ENCODE measurements at regions not wholly inside any gene's neighbourhood (a gene's known extent, or its start where the extent isn't known, plus 50 kb on each side); places are given as distances from the start of the nearest gene placed in this dataset.

DNA sequence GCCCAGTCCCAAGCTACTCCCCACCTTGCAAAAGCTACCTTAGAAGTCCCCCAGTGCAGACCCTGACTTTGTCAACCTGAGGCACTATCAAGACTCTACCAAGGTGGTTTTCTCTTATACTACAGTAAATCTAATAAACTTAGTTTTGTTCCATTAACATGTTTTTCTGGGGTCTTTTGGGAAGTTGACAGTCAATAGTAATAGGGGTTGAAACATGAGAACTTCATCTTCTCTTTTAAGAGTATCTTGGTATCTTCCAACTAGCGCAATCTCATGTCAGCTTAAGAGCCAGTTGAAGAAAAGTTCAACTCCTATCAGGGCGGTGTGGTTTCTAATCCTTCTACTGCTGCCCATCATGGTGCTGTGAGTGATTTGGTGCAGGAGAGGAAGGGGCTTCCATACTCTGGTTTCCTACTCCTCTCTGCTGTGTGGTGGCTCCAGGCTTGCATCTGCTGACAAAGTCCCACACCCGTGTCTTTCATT is 164.2 kb downstream of the FOXA2 start:
- Mint-ChIP-seq H3K4me3 (no peak overlapping the region), H3K36me3 (ENCODE audit: low read depth) (no peaks in the 10 kb centered on the region), H3K9me3 (no peaks in the 10 kb centered on the region), H3K4me1 (no peaks in the 10 kb centered on the region), H3K27ac (ENCODE audit: unreplicated experiment) (no peak overlapping the region), H3K27me3 (ENCODE audit: low read depth) (peaks cover 95% of the 10 kb centered on the region)
- DNase-seq (ENCODE audit: low read depth, low spot score): no peak
- TF ChIP-seq, protein P1, sequence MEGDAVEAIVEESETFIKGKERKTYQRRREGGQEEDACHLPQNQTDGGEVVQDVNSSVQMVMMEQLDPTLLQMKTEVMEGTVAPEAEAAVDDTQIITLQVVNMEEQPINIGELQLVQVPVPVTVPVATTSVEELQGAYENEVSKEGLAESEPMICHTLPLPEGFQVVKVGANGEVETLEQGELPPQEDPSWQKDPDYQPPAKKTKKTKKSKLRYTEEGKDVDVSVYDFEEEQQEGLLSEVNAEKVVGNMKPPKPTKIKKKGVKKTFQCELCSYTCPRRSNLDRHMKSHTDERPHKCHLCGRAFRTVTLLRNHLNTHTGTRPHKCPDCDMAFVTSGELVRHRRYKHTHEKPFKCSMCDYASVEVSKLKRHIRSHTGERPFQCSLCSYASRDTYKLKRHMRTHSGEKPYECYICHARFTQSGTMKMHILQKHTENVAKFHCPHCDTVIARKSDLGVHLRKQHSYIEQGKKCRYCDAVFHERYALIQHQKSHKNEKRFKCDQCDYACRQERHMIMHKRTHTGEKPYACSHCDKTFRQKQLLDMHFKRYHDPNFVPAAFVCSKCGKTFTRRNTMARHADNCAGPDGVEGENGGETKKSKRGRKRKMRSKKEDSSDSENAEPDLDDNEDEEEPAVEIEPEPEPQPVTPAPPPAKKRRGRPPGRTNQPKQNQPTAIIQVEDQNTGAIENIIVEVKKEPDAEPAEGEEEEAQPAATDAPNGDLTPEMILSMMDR (conservative IDR thresholded peaks at IDR 0.05): no peak

DNA sequence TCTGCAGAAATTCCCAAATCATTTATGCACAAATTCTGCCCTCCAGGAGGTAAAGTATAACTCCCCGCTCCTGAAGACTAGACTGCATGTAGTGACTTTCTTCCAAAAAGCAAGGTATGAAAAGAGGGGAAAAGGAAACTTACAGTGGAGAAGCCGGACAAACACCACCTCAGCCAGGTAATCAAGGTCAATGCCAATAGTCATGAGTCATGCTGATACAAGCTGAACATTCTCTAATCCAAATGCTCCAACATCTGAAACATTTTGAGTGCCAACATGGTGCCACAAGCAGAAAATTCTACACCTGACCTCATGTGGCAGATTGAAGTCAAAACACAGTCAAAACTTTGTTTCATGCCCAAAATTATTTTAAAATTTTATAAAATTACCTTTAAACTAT is 165.6 kb downstream of the FOXA2 start:
- peaks cover 96% of the 10 kb centered on the region for H3K27me3 Mint-ChIP-seq (ENCODE audit: low read depth)
- peaks cover 8% of the 10 kb centered on the region for H3K4me1 Mint-ChIP-seq
- H3K4me3 Mint-ChIP-seq: no peak overlapping the region

GRCh38 chr20:22414305-22414742 is 170.0 kb downstream of the FOXA2 start:
- H3K36me3 Mint-ChIP-seq (ENCODE audit: low read depth): no peaks in the 10 kb centered on the region
- no peak overlapping the region for H3K4me3 Mint-ChIP-seq
- peaks cover 8% of the 10 kb centered on the region for H3K4me1 Mint-ChIP-seq
- peaks cover 2% of the 10 kb centered on the region for H3K9me3 Mint-ChIP-seq
- DNase-seq (ENCODE audit: low read depth, low spot score): no peak
- no peak overlapping the region for H3K27ac Mint-ChIP-seq (ENCODE audit: unreplicated experiment)
- TF ChIP-seq, protein P1 (conservative IDR thresholded peaks at IDR 0.05): no peak
- peaks cover 88% of the 10 kb centered on the region for H3K27me3 Mint-ChIP-seq (ENCODE audit: low read depth)

More for the DNA sequence above, 165.6 kb downstream of the FOXA2 start:
- no peaks in the 10 kb centered on the region for H3K9me3 Mint-ChIP-seq
- DNase-seq (ENCODE audit: low read depth, low spot score): no peak
- TF ChIP-seq, protein P1 (conservative IDR thresholded peaks at IDR 0.05): no peak
- H3K36me3 Mint-ChIP-seq (ENCODE audit: low read depth): no peaks in the 10 kb centered on the region
- no peak overlapping the region for H3K27ac Mint-ChIP-seq (ENCODE audit: unreplicated experiment)

- Mint-ChIP-seq H3K9me3 (peaks cover 6% of the 10 kb centered on the region), H3K4me3 (no peak overlapping the region), H3K36me3 (ENCODE audit: low read depth) (no peaks in the 10 kb centered on the region), H3K4me1 (peaks cover 8% of the 10 kb centered on the region), H3K27ac (ENCODE audit: unreplicated experiment) (no peak overlapping the region), H3K27me3 (ENCODE audit: low read depth) (peaks cover 89% of the 10 kb centered on the region)
- DNase-seq (ENCODE audit: low read depth, low spot score): no peak
- TF ChIP-seq, protein P1 (conservative IDR thresholded peaks at IDR 0.05): no peak
Measured at GRCh38 chr20:22412977-22413868, 171.1 kb downstream of the FOXA2 start.

DNA sequence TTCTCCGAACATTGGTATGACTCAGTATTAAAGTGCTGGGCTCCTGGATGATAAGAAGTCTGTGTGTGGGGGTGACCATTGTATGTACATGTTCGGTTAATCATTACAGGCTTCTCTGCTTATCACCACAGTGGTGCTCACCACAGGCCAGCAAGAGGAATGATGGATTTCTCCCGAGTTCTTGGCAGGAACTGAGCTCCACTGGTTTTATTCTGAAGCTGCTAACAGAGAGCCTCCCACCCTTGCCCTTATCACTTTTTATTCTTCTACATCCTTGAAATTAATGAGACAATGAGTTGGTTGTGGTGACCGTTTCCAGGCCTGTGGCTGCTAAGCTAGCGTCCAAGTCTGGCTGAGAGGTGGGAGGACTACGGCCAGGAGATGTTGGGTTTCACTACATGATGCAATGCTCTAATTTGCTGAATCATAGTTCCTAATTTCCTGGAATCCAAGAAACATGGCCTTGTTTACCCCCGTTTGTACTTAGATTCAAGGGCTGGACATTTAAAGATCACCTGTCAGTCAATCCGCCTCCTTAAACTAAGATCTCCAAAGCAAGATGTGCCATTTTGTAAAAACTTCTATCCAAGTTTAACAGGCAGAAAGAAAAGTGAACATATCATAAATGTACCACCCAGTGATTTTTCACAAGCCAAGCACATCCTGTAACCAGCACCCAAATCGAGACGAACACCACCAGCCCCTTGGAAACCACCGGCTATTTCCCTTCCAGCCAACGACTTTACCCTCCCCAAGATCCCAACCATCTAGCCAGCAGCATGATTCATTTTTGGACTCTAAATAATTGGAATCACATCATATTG is 172.5 kb downstream of the FOXA2 start:
- no peak for DNase-seq (ENCODE audit: low read depth, low spot score)
- H3K4me1 Mint-ChIP-seq: peaks cover 8% of the 10 kb centered on the region
- TF ChIP-seq, protein P1 (conservative IDR thresholded peaks at IDR 0.05): no peak
- H3K36me3 Mint-ChIP-seq (ENCODE audit: low read depth): no peaks in the 10 kb centered on the region
- peaks cover 89% of the 10 kb centered on the region for H3K27me3 Mint-ChIP-seq (ENCODE audit: low read depth)
- no peak overlapping the region for H3K4me3 Mint-ChIP-seq
- H3K9me3 Mint-ChIP-seq: peaks cover 6% of the 10 kb centered on the region
- H3K27ac Mint-ChIP-seq (ENCODE audit: unreplicated experiment): no peak overlapping the region

Measured in neural crest cell (in vitro differentiated cells).